Activated T-cell treated with anti-CD3 and anti-CD28 coated beads for 4 hours (primary cell): ENCODE measurements at regions not wholly inside any gene's neighbourhood (a gene's known extent, or its start where the extent isn't known, plus 50 kb on each side); places are given as distances from the start of the nearest gene placed in this dataset.

Source experiments
- DNase-seq: peaks from one replicate; pipeline ENCODE4 v3.0.0-alpha.2; 2020

DNA sequence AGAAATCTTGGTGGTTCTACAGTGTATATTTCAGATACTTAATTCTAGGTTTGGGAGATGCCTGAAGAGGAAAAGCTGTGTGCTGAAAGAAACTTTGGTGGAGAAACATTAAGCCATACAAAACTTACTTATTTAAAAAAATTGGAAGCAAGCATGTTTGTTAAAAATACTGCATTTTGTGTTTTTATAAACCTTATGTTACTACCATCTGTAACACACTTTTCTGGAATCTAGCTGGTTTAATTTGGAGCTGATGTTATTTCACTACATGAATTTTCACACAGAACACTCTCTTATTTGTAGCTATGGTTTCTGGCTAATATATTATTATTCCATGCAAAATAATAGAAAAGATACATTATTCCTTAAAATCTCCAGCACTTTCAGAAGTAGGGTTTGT lies 710.7 kb downstream of the ADGRL2 start:
- no peak for DNase-seq

DNA sequence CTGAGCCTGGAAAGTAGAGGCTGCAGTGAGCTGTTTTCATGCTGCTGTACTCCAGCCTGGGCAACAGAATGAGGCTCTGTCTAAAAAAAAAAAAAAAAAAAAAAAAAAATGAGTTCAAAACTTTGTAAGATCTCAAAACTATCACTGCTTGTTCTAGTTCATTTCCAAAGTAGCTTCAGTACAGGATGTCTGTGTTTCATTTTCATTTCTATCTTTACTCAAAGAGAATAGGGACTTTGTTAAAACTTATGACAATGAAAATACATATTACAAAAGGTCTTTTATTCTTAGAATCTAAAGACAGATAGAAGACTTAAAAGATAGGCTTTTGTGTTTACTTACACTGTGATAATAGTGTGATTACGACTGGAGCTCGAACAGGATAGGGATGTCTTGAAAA lies 709.7 kb downstream of the ADGRL2 start:
- DNase-seq, result no peak

DNA sequence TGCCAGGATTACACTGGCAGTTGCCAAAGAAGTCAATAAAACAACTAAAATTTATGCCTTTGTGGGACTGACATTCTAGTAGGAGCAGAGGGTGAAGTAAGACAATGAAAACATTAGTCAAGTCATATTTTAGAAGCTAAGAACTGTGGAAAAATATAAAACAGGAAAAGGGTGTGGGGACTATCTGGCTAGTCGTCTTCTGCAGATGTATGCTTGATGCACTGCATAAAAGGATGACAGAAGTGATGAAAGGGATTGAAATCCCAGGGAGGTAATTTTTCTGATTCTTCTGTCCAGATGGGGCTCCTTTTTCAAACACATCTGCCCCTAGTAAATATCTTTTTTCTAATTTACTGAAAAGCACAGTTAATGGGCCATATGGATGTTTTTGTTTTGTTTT lies 706.3 kb downstream of the ADGRL2 start:
- DNase-seq, result no peak

DNA sequence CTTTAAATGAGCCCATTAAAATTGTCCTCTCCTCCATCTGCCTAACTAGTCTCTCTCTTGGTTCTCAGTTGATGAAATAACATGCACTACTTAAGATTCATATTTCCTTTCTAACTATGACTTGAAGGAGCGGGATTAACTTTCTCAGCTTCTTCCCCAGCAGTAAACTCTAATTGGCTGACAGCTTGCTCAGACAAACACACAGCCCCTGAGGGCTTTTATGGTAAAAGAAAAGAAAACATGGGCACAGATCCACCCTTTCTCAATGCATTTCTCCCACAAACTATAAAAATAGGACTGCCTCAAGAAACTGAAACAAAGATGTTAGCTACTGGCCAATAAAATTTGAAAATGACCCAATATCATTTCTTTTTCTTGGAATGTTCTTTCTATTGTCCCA lies 703.1 kb downstream of the ADGRL2 start:
- no peak for DNase-seq

DNA sequence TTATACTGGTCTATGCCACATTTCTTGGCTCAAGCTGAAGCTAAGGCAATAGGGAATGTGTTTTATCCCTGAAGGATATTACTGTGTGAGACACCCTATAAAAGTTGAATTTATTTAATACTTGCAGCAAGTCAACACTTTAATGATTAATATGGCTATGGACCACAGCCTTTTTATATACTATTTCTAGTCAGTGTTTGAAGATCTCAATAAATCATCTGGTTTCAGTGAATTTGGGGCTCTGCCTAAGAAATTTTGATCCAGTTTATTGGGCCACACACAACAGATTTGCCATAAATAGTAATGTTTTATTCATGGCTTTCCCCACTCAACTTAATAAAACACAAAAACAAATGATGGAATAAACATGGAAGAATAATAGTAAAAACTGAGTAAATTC lies 698.3 kb downstream of the ADGRL2 start:
- DNase-seq, result no peak

DNA sequence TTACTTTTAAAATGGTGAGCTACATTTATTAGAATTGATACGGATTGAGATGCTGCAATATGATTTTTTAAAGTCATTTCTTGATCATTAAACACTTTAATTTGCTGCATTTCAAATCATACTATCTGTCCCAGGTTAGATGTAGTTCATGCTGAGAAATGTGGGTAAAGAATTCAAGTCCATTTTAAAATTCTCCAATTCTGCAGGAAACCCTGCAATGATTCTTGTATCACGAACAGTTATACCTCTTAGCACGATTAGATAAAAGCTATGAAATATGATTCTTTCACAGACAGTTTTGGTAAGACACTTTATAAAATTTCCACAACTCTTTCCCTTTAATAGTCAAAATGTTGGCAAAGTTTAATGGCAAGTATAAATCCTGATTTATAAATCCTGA lies 693.4 kb downstream of the ADGRL2 start:
- DNase-seq, result no peak

DNA sequence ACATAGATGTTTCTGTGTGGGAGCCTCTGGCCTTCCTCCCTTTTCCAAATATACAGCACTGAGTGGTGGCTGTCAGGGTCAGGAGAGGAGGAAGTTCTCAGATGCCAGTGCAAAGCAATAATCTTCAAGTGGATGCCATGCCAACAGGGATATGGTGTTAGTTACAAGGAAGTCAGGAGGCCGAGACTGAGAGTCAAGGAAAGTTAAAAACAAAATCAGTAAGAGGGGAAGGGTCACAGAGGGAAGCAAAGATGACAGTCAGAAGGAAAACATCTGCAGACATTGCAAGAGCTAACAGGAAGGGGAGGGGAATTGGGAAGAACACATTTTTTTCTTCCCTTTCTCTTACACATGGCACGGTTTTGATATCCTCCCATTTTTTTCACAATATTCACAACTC lies 691.4 kb downstream of the ADGRL2 start:
- no peak for DNase-seq

DNA sequence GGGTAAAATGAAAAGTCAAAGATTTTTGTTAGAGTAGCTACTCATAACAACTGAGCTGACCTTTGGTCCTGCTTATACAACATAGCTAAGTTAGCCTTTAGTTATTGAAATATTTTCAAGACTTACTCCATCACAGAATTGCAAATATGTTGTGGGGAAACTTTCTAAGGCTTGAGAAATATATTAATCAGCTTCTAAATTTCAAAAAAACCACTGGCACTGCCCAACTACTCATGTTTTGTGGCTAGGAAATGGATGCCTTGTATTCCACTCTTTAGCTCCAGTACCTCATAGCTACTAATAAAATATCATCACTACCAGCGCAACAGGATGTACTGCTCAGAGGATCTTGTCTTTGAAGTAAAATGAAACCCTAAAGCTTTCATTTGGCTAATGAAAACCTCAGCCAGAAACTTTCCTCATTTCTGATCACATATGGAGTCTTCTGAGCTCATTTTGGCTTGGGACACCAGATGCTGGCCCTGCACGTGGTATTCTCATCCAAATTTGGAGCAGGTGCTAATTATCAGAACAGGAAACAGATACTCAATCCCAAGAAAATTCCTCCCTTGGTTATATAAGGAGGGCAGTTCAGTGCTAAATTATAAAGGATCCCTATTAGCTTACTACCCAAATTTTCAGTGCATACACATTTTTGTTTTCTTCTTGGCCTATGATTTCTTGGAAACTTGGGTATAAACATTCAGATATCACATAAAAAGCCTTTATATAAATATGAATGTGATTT lies 690.7 kb downstream of the ADGRL2 start:
- no peak for DNase-seq

DNA sequence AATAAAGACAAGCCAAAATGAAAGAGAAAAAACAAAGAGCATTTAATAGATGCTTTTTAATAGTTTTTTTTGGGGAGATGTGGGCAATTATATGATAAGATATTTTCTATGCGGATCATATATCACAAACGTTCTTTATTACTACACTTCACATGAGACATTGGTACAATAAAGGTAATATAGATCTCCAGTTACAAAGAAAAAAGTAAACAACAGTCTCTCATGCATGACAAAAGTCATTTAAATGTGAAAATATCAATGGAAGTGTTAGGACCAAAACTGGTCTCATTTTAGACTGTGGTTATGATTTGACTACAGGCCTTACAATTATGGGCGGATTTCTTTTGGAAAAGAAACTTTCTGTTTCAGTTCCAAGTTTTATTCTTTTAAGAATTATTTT lies 687.0 kb downstream of the ADGRL2 start:
- DNase-seq, result no peak

DNA sequence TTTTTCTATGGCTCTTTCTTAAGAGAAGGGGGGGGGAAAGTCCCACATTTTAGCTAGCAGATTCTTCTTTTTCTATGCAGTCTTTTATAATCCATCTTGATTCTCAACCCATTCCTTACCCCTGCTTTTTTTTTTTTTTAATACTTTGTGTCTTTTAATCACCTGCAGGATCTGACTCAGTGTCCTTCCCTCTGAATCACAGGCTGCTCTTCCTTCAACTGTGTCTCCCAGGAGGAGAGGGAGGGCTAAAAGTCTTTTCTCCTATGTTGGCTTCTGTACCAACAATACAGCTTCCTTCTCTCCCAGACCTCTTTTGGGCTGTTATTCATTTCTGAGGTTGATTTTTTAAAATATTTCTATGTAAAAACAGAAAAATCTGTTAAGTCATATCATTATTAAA lies 686.2 kb downstream of the ADGRL2 start:
- DNase-seq, result no peak

DNA sequence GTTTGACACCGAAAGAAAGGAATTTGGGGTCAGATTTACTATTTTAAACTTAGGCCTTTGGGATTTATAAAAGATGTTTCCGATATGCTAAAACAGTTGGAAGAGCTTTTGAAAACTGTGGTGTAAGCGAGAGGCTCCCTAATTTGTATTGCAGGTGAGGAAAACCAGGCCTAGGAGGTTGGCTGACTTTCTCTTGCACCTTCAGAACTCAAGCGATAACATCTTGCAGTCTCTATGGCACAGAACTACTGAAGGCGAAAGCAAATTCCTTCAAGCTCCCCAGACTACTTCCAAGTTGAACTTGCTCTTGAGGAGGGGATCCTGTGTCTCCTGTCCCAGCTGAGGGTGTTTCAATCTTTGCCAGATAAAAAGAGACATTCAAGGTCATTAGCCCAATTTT lies 685.7 kb downstream of the ADGRL2 start:
- DNase-seq, result no peak

DNA sequence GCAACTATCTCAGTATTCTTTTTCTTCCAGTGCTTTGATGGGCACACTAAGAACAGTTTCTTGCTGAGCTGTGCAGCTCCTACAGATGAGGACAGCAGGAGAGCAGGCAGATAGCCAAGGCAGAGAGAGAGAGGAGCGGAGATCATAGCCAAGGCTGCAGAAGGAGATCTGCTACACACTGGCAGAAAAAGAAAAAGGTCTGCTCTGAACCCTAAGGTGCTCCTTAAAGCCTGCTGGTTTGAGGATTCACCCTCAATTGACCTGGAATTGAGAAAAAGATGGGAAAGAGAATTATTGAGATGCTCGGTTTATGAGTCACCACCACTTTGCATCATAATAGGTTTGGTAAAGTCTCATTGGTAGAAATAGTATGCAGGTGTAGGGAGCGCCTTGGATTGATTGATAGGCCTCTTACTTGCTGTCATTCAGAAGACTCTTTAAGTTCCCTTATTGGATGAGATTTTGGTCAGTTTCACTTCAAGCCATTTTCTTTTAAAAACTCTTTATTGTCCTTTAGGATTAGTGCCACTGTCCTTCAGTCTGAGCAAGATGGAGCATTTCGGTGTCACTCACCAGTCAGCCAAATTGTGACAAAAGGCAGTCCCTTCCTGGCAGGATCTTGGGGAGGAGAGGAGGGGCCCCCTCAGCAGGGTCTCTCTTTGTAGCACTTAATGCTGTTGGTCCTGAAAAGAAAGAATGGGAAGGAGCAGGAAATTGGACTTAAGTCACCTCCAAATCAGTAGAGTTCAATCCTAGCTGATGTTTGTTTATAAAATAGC lies 685.0 kb downstream of the ADGRL2 start:
- no peak for DNase-seq

DNA sequence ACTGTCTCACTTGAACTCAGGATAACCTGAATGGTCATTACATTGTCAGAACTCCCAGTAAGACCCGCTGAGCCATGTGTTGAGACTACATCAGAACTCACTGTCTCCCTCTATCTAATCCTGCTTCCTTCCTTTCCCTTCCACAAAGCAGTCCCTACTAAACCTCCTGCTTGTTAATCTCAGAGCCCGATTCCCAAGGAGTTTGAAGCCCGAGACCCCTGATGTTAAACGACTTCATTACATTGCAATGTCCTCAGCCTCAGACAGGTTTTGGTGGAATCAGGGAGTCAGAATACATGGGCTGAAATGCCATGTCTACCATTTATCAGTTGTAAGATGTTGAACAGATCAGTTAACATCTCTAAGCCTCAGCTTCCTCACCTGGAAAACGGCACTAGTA lies 682.4 kb downstream of the ADGRL2 start:
- DNase-seq, result no peak

DNA sequence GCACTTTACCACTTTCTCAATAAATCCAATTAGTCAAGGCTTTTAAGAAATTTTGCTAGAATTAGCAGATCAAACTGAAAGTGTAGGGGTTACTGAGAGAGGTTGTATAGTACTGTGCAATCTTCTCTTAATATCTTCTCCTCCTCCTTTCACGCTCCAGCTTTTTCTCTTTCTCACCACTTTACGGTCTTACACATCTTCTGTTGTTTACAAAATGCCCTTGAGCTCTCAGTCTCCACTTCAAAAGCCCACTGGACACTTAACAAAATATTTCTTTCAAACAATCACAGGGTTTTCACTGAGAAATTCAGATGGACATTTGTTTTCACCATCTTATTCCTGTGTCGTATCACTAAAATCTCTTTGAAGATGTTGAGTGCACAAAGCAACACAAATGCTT lies 678.2 kb downstream of the ADGRL2 start:
- no peak for DNase-seq

DNA sequence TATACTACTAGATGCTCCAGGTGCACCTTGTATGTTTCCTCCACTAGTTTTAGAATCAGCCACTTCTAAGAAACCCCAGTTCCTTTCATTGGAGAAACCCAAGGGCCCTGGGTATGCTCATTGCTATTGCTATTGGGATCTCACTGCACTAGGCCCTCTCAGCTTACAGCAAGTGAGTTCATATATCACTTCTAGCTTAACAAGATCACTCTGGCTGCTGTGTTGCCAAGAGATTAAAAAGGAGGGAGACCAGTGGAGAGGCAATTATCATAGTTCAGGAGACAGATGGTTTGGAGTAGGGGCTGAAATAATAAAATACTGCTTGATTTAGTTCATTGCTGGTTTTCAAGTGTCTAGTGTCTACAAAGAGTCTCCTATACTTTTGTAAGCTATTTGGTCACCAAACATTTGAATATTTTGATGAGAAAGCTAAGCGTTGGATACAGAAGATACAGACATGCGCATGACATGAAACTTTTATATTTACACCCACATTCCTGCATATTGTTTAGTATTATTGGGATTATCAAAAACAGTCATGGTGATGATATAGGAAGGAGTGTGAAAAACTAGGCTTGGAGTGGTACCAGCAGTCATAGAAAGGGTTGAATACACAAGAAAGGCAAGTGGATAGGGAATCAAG lies 671.9 kb downstream of the ADGRL2 start:
- no peak for DNase-seq

DNA sequence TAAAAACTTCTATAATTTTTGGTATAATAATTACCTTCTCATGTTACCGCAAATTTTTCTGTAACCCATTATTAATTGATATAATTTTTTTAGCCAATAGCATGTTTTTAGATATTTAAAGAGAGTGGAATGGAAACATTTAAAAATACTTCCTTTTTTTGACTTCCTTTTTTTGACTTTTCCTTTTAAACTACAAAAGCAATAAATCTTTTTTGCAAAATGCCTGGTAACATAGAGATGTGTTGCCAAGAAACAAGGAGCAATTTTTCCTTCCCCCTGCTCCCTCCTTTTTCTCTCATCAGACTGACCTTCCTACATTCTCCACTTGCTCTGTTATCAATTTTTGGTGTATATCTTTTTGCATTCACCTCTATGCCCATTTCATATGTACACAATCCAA lies 666.2 kb downstream of the ADGRL2 start:
- no peak for DNase-seq

DNA sequence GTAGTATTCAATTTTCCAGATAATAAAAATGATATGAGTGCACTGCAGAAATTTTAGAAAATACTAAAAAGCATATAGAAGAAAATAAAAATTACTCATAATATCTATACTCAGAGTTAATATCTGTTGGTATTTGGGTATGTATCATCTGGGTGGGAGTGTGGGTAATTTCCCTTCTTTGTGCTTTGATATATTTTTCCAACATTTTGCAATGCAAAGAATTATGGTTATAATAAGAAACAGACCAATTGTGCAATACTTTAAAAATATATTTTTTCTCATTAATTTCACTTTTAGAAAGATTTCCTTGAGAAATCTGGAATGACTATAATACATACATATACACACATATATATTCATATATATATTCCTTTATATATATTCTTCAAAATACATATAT lies 665.7 kb downstream of the ADGRL2 start:
- no peak for DNase-seq

DNA sequence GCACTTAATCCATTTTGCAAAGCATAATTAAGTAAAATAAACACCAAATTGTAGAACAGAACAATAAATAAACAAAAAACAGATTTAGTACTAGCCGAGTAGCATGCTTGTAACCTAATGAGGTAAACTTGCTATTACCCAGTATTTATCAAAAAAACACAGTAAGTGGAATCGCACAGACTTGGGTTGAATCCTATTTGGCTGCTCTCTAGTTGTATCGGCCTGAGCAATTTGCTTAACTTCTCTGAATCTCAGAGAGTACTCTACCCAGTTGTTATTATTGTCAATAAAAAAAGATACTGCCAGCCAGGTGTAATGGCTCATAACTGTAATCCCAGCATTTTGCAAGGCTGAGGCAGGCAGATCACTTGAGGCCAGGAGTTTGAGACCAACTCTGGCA lies 664.3 kb downstream of the ADGRL2 start:
- DNase-seq, result no peak

DNA sequence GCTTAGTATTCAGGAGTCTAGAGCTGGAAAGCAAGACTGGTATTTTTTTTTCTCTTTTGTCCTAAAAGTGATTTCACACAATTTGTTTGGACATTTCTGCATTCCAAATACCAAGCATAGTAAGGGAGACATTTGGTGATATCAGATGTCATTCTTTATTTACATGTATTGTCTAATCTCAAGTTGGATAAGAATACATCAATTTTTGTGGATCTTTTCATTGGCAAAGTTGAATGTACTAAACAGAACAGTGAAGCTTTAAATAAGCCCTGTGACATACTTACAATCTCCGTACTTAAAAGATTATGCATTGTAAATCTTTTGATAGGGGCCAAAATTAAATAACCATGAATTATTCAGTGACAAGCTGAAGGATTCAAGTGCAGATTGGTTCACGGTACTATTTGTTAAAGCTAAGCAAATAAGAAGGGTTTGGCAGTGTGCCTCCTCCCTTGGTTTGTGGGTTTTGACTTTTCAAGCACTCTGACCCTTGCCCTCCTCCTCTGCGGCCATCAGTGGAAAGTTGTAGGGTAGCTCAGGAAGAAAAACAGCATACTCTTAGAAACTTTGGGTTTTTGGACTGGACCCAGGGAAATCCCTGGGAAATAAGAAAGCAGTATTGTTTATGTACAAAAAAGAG lies 663.7 kb downstream of the ADGRL2 start:
- DNase-seq, result no peak

DNA sequence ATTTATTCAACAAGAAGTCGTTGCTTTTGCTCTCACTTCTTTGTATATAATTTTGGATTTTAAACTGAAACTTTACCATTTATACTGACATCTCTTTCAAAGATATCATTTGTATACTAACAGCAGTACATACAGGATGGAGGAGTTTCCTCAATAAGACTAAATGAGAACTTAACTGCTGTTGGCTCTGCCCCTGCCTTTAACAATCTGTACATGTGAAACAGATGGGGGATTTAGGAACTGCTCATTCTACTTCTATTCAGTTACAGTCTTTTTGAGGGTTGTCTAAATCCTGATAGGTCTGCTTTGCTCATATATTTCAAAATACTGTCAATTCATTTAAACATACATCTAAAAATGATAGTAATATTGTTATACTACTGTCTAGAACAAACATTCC lies 663.2 kb downstream of the ADGRL2 start:
- no peak for DNase-seq

DNA sequence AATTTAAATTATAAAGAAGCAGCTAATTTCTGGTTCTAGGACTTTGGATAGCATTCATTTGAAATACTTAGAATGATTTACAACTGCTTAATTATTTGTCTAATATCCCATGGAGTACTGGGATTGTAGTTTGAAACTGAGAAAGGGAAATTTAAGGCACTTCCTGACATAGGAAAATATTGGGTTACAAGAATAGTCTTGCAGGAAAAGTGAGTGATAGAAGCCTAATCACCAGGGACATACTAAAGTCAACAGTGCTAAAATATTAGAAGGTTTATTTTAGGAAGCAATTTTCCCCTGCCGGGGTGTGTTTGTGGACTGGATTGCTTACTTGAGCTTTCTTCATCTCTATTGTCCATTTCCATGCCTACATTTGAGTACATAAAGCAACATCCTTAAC lies 661.6 kb downstream of the ADGRL2 start:
- DNase-seq, result no peak

DNA sequence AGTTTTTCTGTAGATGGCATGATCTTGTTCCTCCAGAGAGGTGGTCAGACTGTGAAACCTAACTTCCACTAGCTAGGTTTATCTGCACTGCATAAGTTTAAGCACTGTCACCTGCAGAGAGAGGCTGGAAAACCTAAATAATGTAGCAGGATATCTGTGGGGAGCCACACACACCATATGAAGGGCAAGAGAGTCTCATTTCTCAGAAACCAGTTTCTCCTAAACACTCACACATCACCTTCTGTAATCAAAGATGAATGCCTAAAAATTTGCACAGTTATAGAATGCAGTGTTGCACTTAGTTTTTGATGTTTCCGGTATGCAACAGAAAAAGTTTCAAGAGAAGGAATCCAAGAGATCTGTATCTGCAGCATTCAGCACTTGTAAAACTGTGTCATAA lies 654.6 kb downstream of the ADGRL2 start:
- no peak for DNase-seq

DNA sequence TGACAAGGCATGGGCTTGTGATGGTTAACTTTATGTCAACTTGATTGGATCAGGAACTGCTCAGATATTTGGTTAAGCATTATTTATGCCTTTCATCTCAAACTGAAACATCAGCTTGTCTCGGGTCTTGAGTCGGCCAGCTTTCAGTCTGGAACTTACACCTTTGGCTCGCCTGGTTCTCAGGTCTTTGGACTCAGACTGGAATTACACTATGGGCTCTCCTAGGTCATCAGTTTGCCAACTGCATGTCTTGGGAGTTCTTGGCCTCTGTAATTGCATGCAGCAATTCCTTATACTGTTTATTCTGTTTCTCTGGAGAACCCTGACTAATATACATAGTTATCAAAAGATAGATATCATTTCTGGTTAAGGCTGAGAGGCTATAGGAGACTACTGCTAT lies 653.7 kb downstream of the ADGRL2 start:
- no peak for DNase-seq
